ENCODE measurements at regions not wholly inside any gene's neighbourhood (a gene's known extent, or its start where the extent isn't known, plus 50 kb on each side); places are given as distances from the start of the nearest gene placed in this dataset.

- TF ChIP-seq CTCF (IDR thresholded peaks at IDR 0.05), result no peak
- TF ChIP-seq EZH2 (IDR thresholded peaks at IDR 0.05), result no peak
- TF ChIP-seq EZH2phosphoT487 (IDR thresholded peaks at IDR 0.05), result no peak
These were observed 199.9 kb downstream of the SLC6A15 start for GRCh38 chr12:84712747-84713146.

Data from neural progenitor cell (in vitro differentiated cells).